ENCODE measurements at regions not wholly inside any gene's neighbourhood (a gene's known extent, or its start where the extent isn't known, plus 50 kb on each side); places are given as distances from the start of the nearest gene placed in this dataset.

DNA sequence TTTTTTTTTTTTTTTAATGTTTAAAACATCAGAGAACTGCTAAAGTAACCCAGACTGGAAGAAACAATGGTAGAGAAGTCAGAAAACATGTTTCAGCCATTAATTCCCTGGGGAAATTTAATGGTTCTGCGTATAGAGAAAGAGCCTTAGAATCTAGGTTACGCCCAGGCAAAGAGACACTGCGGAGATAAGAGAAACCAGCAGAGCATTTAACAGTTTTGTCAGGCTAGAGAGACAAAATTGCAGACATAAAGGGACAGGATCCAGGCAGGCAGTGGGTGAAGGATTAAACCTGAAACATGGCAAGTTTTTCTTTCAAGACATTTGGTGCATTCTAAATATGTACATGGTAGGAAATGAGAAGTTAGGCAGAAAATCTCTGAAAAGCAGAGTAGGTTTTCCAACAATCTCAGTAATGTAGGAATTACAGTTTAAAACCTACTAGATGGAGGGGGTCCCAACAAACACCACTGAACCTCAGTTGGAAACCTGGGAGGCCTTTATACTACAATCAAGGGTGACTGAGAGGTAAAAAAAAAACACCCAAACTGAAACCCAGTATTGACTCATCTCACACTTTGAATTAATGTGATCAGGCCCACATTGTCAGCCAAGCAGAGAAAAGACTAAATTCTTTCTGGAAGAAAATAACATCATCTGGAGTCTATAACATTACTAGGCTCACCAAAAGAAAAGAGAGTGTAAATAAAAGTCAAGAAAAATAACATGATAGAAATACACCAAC lies 254.2 kb upstream of the NWD2 start:
- Histone ChIP-seq H3K36me3 (ENCODE audit: control insufficient read depth in 2 of 3, insufficient read depth in 3 of 3, low read length in 3 of 3) (no peaks in the 10 kb centered on the region), H3K9ac (ENCODE audit: low read length in 3 of 3) (no peak overlapping the region), H3K4me3 (ENCODE audit: low read length in 3 of 3) (no peak overlapping the region), H3K27me3 (ENCODE audit: control insufficient read depth, insufficient read depth, low read length) (no peaks in the 10 kb centered on the region), H3K27ac (ENCODE audit: low read depth in 2 of 2, low read length in 2 of 2) (no peak overlapping the region), H3K9me3 (ENCODE audit: control insufficient read depth in 2 of 3, insufficient read depth in 1 of 3, low read length in 3 of 3) (no peaks in the 10 kb centered on the region), H3K4me1 (ENCODE audit: control insufficient read depth in 2 of 3, insufficient read depth in 2 of 3, low read depth in 1 of 3, low read length in 3 of 3) (no peaks in the 10 kb centered on the region)
- intact Hi-C loops (cut with DNase I): no loop called here
- FAIRE-seq (no peak), DNase-seq (no peak)
- TF ChIP-seq, protein P1, sequence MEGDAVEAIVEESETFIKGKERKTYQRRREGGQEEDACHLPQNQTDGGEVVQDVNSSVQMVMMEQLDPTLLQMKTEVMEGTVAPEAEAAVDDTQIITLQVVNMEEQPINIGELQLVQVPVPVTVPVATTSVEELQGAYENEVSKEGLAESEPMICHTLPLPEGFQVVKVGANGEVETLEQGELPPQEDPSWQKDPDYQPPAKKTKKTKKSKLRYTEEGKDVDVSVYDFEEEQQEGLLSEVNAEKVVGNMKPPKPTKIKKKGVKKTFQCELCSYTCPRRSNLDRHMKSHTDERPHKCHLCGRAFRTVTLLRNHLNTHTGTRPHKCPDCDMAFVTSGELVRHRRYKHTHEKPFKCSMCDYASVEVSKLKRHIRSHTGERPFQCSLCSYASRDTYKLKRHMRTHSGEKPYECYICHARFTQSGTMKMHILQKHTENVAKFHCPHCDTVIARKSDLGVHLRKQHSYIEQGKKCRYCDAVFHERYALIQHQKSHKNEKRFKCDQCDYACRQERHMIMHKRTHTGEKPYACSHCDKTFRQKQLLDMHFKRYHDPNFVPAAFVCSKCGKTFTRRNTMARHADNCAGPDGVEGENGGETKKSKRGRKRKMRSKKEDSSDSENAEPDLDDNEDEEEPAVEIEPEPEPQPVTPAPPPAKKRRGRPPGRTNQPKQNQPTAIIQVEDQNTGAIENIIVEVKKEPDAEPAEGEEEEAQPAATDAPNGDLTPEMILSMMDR (IDR thresholded peaks at IDR 0.05; ENCODE audit: borderline replicate concordance, extremely low read depth, insufficient read depth): no peak

GRCh38 chr4:36997727-36998126 lies 246.8 kb upstream of the NWD2 start:
- Histone ChIP-seq H3K4me3 (ENCODE audit: low read length in 3 of 3) (no peak overlapping the region), H3K4me1 (ENCODE audit: control insufficient read depth in 2 of 3, insufficient read depth in 2 of 3, low read depth in 1 of 3, low read length in 3 of 3) (no peaks in the 10 kb centered on the region), H3K36me3 (ENCODE audit: control insufficient read depth in 2 of 3, insufficient read depth in 3 of 3, low read length in 3 of 3) (no peaks in the 10 kb centered on the region), H3K27ac (ENCODE audit: low read depth in 2 of 2, low read length in 2 of 2) (no peak overlapping the region), H3K27me3 (ENCODE audit: control insufficient read depth, insufficient read depth, low read length) (no peaks in the 10 kb centered on the region), H3K9me3 (ENCODE audit: control insufficient read depth in 2 of 3, insufficient read depth in 1 of 3, low read length in 3 of 3) (no peaks in the 10 kb centered on the region), H3K9ac (ENCODE audit: low read length in 3 of 3) (no peak overlapping the region)
- no peak for DNase-seq
- TF ChIP-seq, protein P1 (IDR thresholded peaks at IDR 0.05; ENCODE audit: borderline replicate concordance, extremely low read depth, insufficient read depth): no peak
- intact Hi-C loops (cut with DNase I): no loop called here
- FAIRE-seq: no peak

DNA sequence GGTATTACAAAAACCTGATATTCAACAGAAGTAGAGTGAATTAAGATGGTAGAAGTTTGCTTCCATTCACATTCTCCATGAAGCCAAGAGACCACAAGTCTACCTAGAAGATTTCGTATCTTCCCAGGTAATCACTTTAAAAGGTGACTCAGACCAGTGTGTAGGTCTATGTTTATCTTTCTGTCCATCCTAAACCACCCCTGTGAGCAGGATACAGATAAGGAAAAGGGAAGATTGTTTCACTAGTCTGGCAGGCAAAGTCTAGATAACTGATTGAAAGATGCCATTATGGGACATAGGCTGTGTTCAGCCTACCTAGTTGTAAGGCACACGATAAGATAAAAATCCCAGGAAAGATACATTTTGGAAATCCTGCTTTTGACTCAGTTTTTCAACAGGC lies 244.3 kb upstream of the NWD2 start:
- H3K9ac ChIP-seq (ENCODE audit: low read length in 3 of 3): no peak overlapping the region
- TF ChIP-seq, protein P1 (IDR thresholded peaks at IDR 0.05; ENCODE audit: borderline replicate concordance, extremely low read depth, insufficient read depth): no peak
- H3K36me3 ChIP-seq (ENCODE audit: control insufficient read depth in 2 of 3, insufficient read depth in 3 of 3, low read length in 3 of 3): no peaks in the 10 kb centered on the region
- DNase-seq (no peak), FAIRE-seq (no peak)
- H3K27me3 ChIP-seq (ENCODE audit: control insufficient read depth, insufficient read depth, low read length): no peaks in the 10 kb centered on the region
- H3K27ac ChIP-seq (ENCODE audit: low read depth in 2 of 2, low read length in 2 of 2): no peak overlapping the region
- no peaks in the 10 kb centered on the region for H3K4me1 ChIP-seq (ENCODE audit: control insufficient read depth in 2 of 3, insufficient read depth in 2 of 3, low read depth in 1 of 3, low read length in 3 of 3)
- no peak overlapping the region for H3K4me3 ChIP-seq (ENCODE audit: low read length in 3 of 3)
- intact Hi-C loops (cut with DNase I): no loop called here
- no peaks in the 10 kb centered on the region for H3K9me3 ChIP-seq (ENCODE audit: control insufficient read depth in 2 of 3, insufficient read depth in 1 of 3, low read length in 3 of 3)
